GM12878 (cell line): ENCODE measurements at regions not wholly inside any gene's neighbourhood (a gene's known extent, or its start where the extent isn't known, plus 50 kb on each side); places are given as distances from the start of the nearest gene placed in this dataset.

ENCODE experiments used
- ATAC-seq: fragments of 200-7000 bp; cut with Tn5 transposase; 3 replicates; pipeline ENCODE4 v1.9.1; 2020; ENCODE audit warnings: mild to moderate bottlenecking, moderate library complexity
- BruUV-seq: library from RNA; stranded (reverse); fragments of 400-500 nt; replicated peaks from 2 replicates; lab custom pipeline; 2021; lab: Mats Ljungman, UMichigan
- CTCF ChIA-PET: fragments of 300-600 bp; sonication (Branson Sonifier 250); formaldehyde crosslinking; extraction: SDS; loops from one replicate; lab custom pipeline; 2021; ENCODE audit warnings: inconsistent platforms; lab: Yijun Ruan, JAX
- POLR2A ChIA-PET: fragments of 350-600 bp; formaldehyde crosslinking; extraction: SDS; loops from one replicate; lab custom pipeline; 2021; ENCODE audit warnings: inconsistent platforms; lab: Charles Lee
- RAD21 ChIA-PET: fragments of 300-600 bp; sonication (Branson Sonifier 250); formaldehyde crosslinking; loops from one replicate; lab custom pipeline; 2023; ENCODE audit warnings: antibody characterized with exemption; ENCODE audit not compliant: unreplicated experiment; lab: Charles Lee
- SMC1A ChIA-PET: fragments of 300-600 bp; sonication (Branson Sonifier 250); formaldehyde crosslinking; loops from one replicate; lab custom pipeline; 2023; ENCODE audit not compliant: unreplicated experiment, uncharacterized antibody; lab: Charles Lee
- DNase-seq: peaks from one replicate; pipeline ENCODE4 v3.0.0-alpha.2; 2011; ENCODE audit warnings: low read depth, low spot score
- FAIRE-seq: peaks from 3 replicates; lab custom pipeline; 2011; peaks lifted over from hg19 to GRCh38; lab: Jason Lieb, UNC
- H2AFZ ChIP-seq: 2 replicates; pipeline ENCODE4 v1.6.0; 2011; ENCODE audit warnings: low read depth, low read length, control low read depth; ENCODE audit not compliant: control insufficient read depth
- H3K27ac ChIP-seq: 2 replicates; pipeline ENCODE4 v1.5.1; 2011; ENCODE audit warnings: control low read depth; ENCODE audit not compliant: control insufficient read depth, insufficient read depth
- H3K27me3 ChIP-seq, 2 experiments: replicated peaks in 1 of 2; 2 replicates each; pipeline versions ENCODE4 v1.6.0 to v1.6.1; 2011; ENCODE audit warnings: low read length in 1 of 2; ENCODE audit not compliant: control insufficient read depth in 2 of 2, insufficient read depth in 2 of 2
- H3K36me3 ChIP-seq, 2 experiments: 2 replicates each; pipeline ENCODE4 v1.5.1; 2011; ENCODE audit warnings: low read length in 1 of 2; ENCODE audit not compliant: control insufficient read depth in 2 of 2, insufficient read depth in 2 of 2
- H3K4me1 ChIP-seq: 2 replicates; pipeline ENCODE4 v1.6.1; 2011; ENCODE audit warnings: mild to moderate bottlenecking, low read length, moderate library complexity, mixed read lengths; ENCODE audit not compliant: control insufficient read depth, insufficient read depth
- H3K4me2 ChIP-seq: 2 replicates; pipeline ENCODE4 v1.6.0; 2011; ENCODE audit warnings: control low read depth; ENCODE audit not compliant: control insufficient read depth, insufficient read depth
- H3K4me3 ChIP-seq: fragments of 200-600 bp; sonication (generic); 2 replicates; pipeline ENCODE4 v1.5.1; 2016
- H3K79me2 ChIP-seq: 2 replicates; pipeline ENCODE4 v1.6.0; 2011; ENCODE audit warnings: low read length; ENCODE audit not compliant: control insufficient read depth, insufficient read depth
- H3K9ac ChIP-seq: 2 replicates; pipeline ENCODE4 v1.8.0; 2011; ENCODE audit warnings: low read length, control low read depth, mixed read lengths; ENCODE audit not compliant: control insufficient read depth, insufficient read depth
- H3K9me3 ChIP-seq: replicated peaks from 3 replicates; pipeline ENCODE4 v1.5.1; 2011; ENCODE audit warnings: mild to moderate bottlenecking, low read length; ENCODE audit not compliant: control insufficient read depth, insufficient read depth
- H4K20me1 ChIP-seq: 2 replicates; pipeline ENCODE4 v1.6.0; 2011; ENCODE audit not compliant: control insufficient read depth, insufficient read depth
- ASH2L ChIP-seq: fragments of 300-600, 200-600 bp; sonication (generic); IDR thresholded peaks from 2 replicates; pipeline ENCODE4 v1.6.1; 2017; ENCODE audit warnings: low read depth, mild to moderate bottlenecking, borderline replicate concordance
- CREB1 ChIP-seq: IDR thresholded peaks from 2 replicates; pipeline ENCODE4 v1.6.1; 2012; ENCODE audit warnings: low read depth, mild to moderate bottlenecking, inconsistent platforms
- ETV6 ChIP-seq, 2 experiments: fragments of 450-650 bp in 1 of 2; IDR thresholded peaks in 1 of 2; conservative IDR thresholded peaks in 1 of 2; 2 replicates each; pipeline ENCODE4 v1.6.1; 2014; ENCODE audit warnings: antibody characterized with exemption in 1 of 2, borderline replicate concordance in 1 of 2, low read depth in 1 of 2, mild to moderate bottlenecking in 1 of 2, moderate library complexity in 1 of 2
- MEF2A ChIP-seq: IDR thresholded peaks from 2 replicates; pipeline ENCODE4 v1.6.1; 2011; ENCODE audit warnings: low read depth, mild to moderate bottlenecking, low read length, moderate library complexity; ENCODE audit not compliant: insufficient read depth
- SIN3A ChIP-seq: IDR thresholded peaks from 2 replicates; pipeline ENCODE4 v1.6.1; 2012; ENCODE audit warnings: low read depth, low read length, improper control_type of control experiment
- TBL1XR1 ChIP-seq: IDR thresholded peaks from 2 replicates; pipeline ENCODE4 v1.6.1; 2012; ENCODE audit warnings: low read depth, low read length, improper control_type of control experiment
- TCF7 ChIP-seq: IDR thresholded peaks from 2 replicates; pipeline ENCODE4 v1.6.1; 2014; ENCODE audit warnings: antibody characterized with exemption, borderline replicate concordance
- WGBS: methylation state at CpG from one replicate; pipeline ENCODE4 v1.1.6; 2016; ENCODE audit warnings: low lambda C conversion rate; ENCODE audit not compliant: insufficient replicate concordance, insufficient coverage; ENCODE audit errors: missing lambda C conversion rate; 5-methylcytosine and 5-hydroxymethylcytosine counted together
- in situ Hi-C: fragments of 300-500 bp; cut with MboI; formaldehyde crosslinking; loops from 9 replicates; pipeline ENCODE4 v1.14.3; 2018; ENCODE audit warnings: mixed read lengths
- intact Hi-C: fragments of 100-400 bp; cut with micrococcal nuclease; formaldehyde crosslinking; loops from one replicate; pipeline ENCODE4 v1.14.2; 2022; ENCODE audit not compliant: unreplicated experiment
- TF ChIP-seq, protein P1 (sequence below): fragments of 450-650 bp; IDR thresholded peaks from 2 replicates; pipeline ENCODE4 v1.6.1; 2017; ENCODE audit warnings: antibody characterized with exemption, mild to moderate bottlenecking, moderate library complexity

DNA sequence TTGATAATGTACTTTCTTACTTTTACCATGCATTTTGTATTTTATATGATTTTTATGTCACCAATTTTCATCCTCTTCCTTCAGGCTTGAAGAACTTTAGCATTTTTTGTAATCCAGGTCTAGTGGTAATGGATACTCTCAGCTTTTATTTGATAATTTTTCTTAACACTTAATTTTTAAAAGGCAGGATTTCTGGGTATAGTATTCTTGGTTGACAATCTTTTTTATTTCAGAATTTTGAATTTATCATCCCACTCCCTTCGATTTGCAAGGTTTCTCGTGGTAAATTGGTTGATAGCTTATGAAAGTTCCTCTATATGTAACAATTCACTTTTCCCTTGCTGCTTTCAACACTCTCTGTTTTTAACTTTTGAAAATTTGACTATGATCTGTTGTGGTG lies 363.7 kb downstream of the HTR7 start:
- in situ Hi-C loops, result no loop called here

More for the DNA sequence above, 363.7 kb downstream of the HTR7 start:
- CTCF ChIA-PET, result no interaction called here
- Histone ChIP-seq H3K27ac (no peak overlapping the region), H4K20me1 (no peaks in the 10 kb centered on the region), H3K9ac (no peak overlapping the region), H3K79me2 (no peaks in the 10 kb centered on the region), H3K27me3 (no peaks in the 10 kb centered on the region), H2AFZ (no peak overlapping the region), H3K9me3 (no peaks in the 10 kb centered on the region; the same call in 2 of the 3 replicates), H3K4me2 (no peak overlapping the region), H3K4me3 (no peak overlapping the region), H3K36me3 (no peaks in the 10 kb centered on the region), H3K4me1 (no peaks in the 10 kb centered on the region)
- BruUV-seq, result no TSS peak
- ATAC-seq (no peak), FAIRE-seq (no peak), DNase-seq (no peak)
- TF ChIP-seq TBL1XR1, result no peak
- no peak for TF ChIP-seq ETV6 (conservative IDR thresholded peaks at IDR 0.05 in 1 of 2, IDR thresholded peaks at IDR 0.05 in 1 of 2; ENCODE audit: borderline replicate concordance in 1 of 2, low read depth in 1 of 2)
- no peak for TF ChIP-seq SIN3A
- no peak for TF ChIP-seq MEF2A
- TF ChIP-seq, protein P1, sequence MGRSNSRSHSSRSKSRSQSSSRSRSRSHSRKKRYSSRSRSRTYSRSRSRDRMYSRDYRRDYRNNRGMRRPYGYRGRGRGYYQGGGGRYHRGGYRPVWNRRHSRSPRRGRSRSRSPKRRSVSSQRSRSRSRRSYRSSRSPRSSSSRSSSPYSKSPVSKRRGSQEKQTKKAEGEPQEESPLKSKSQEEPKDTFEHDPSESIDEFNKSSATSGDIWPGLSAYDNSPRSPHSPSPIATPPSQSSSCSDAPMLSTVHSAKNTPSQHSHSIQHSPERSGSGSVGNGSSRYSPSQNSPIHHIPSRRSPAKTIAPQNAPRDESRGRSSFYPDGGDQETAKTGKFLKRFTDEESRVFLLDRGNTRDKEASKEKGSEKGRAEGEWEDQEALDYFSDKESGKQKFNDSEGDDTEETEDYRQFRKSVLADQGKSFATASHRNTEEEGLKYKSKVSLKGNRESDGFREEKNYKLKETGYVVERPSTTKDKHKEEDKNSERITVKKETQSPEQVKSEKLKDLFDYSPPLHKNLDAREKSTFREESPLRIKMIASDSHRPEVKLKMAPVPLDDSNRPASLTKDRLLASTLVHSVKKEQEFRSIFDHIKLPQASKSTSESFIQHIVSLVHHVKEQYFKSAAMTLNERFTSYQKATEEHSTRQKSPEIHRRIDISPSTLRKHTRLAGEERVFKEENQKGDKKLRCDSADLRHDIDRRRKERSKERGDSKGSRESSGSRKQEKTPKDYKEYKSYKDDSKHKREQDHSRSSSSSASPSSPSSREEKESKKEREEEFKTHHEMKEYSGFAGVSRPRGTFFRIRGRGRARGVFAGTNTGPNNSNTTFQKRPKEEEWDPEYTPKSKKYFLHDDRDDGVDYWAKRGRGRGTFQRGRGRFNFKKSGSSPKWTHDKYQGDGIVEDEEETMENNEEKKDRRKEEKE, result no peak
- no peak for TF ChIP-seq ASH2L
- TF ChIP-seq CREB1, result no peak
- no peak for TF ChIP-seq TCF7
- POLR2A ChIA-PET, result no interaction called here
- intact Hi-C loops, result no loop called here
- RAD21 ChIA-PET, result no interaction called here
- WGBS, result 0% methylated on average over 2 of the region's 2 CpGs
- SMC1A ChIA-PET, result no interaction called here
